GM13977 (cell line): ENCODE measurements at regions not wholly inside any gene's neighbourhood (a gene's known extent, or its start where the extent isn't known, plus 50 kb on each side); places are given as distances from the start of the nearest gene placed in this dataset.
A peak's percentile ranks its signal among the peaks of the same experiment; 100 is the strongest.

Experiments
- DNase-seq: peaks from one replicate; pipeline ENCODE4 v3.0.0; 2012; ENCODE audit warnings: low spot score
- CTCF ChIP-seq: IDR thresholded peaks from 2 replicates; pipeline ENCODE4 v1.5.1; 2012; ENCODE audit warnings: mild to moderate bottlenecking, control low read depth; ENCODE audit not compliant: insufficient read depth; ENCODE audit errors: extremely low read depth, missing control alignments
- in situ Hi-C: fragments of 300-500 bp; cut with MboI; formaldehyde crosslinking; loops from one replicate; pipeline ENCODE4 v1.12.0; 2022; ENCODE audit warnings: low sequenced_read_pairs, low pct_unique_long_range_greater_than_20kb, mixed read lengths, inconsistent platforms; ENCODE audit not compliant: unreplicated experiment

- TF ChIP-seq CTCF = no peak
- in situ Hi-C loops = no loop called here
- no peak for DNase-seq
Measured at GRCh38 chr5:108529381-108529780, 147.5 kb upstream of the FBXL17 start.

- DNase-seq = no peak
- no peak for TF ChIP-seq CTCF
- in situ Hi-C loops = no loop called here
Measured at GRCh38 chr5:108528655-108529054, 146.8 kb upstream of the FBXL17 start.

- TF ChIP-seq CTCF = no peak
- DNase-seq = no peak
- in situ Hi-C loops = loop anchor here (25.0 kb wide), 2 partner anchors 388 to 963 kb away; no protein-coding TSS in a partner anchor
Measured at GRCh38 chr5:108524564-108524963, 142.7 kb upstream of the FBXL17 start.

- in situ Hi-C loops = loop anchor here (25.0 kb wide), 2 partner anchors 389 to 964 kb away; no protein-coding TSS in a partner anchor
- no peak for TF ChIP-seq CTCF
- no peak for DNase-seq
Measured at GRCh38 chr5:108523360-108523759, 141.5 kb upstream of the FBXL17 start.

GRCh38 chr5:108521841-108522506 is 140.1 kb upstream of the FBXL17 start:
- in situ Hi-C loops = loop anchor here (25.0 kb wide), 2 partner anchors 390 to 965 kb away; no protein-coding TSS in a partner anchor
- TF ChIP-seq CTCF = peak; percentile 60
- peak; percentile 37 for DNase-seq

- in situ Hi-C loops = loop anchor here (25.0 kb wide), 2 partner anchors 391 to 966 kb away; no protein-coding TSS in a partner anchor
- TF ChIP-seq CTCF = no peak
- DNase-seq = no peak
Measured at GRCh38 chr5:108521011-108521700, 139.3 kb upstream of the FBXL17 start.
